Aorta (tissue), 5 donors: ENCODE measurements at regions not wholly inside any gene's neighbourhood (a gene's known extent, or its start where the extent isn't known, plus 50 kb on each side); places are given as distances from the start of the nearest gene placed in this dataset.

Experiments used
- ATAC-seq: fragments of 200-7000 bp; cut with Tn5 transposase; one replicate; pipeline ENCODE4 v1.9.1; 2022; ENCODE audit warnings: moderate library complexity; ENCODE audit not compliant: low FRiP score
- DNase-seq, 2 donors: peaks; one replicate each; pipeline ENCODE4 v3.0.0-alpha.2; 2020
- H3K27ac ChIP-seq, 2 donors: one replicate each; pipeline ENCODE4 v1.5.1; 2013; ENCODE audit warnings: low read length in 2 of 2, mild to moderate bottlenecking in 2 of 2, moderate library complexity in 2 of 2, control low read depth in 1 of 2, inconsistent platforms in 1 of 2, low read depth in 1 of 2
- H3K27me3 ChIP-seq, 2 donors: one replicate each; pipeline ENCODE4 v1.6.1; 2013; ENCODE audit warnings: control low read depth in 1 of 2, low read length in 1 of 2, mild to moderate bottlenecking in 1 of 2, moderate library complexity in 1 of 2; ENCODE audit not compliant: insufficient read depth in 2 of 2, control insufficient read depth in 1 of 2
- H3K36me3 ChIP-seq, 2 donors: one replicate each; pipeline ENCODE4 v1.6.1; 2013; ENCODE audit warnings: control low read depth in 1 of 2, low read length in 1 of 2, mild to moderate bottlenecking in 1 of 2; ENCODE audit not compliant: insufficient read depth in 2 of 2, control insufficient read depth in 1 of 2
- H3K4me1 ChIP-seq, 2 donors: one replicate each; pipeline ENCODE4 v1.6.1; 2013; ENCODE audit warnings: low read length in 2 of 2, control low read depth in 1 of 2, mild to moderate bottlenecking in 1 of 2, moderate library complexity in 1 of 2; ENCODE audit not compliant: insufficient read depth in 2 of 2, control insufficient read depth in 1 of 2
- H3K4me3 ChIP-seq, 2 donors: one replicate each; pipeline ENCODE4 v1.5.1; 2013; ENCODE audit warnings: low read length in 2 of 2, control low read depth in 1 of 2, mild to moderate bottlenecking in 1 of 2
- H3K9me3 ChIP-seq: one replicate; pipeline ENCODE4 v1.6.1; 2013; ENCODE audit warnings: mild to moderate bottlenecking, low read length; ENCODE audit not compliant: control insufficient read depth
- WGBS, 2 donors: extraction: QIAGEN DNeasy Blood & Tissue Kit; methylation state at CpG; one replicate each; pipeline ENCODE4 v1.1.7; 2013; 5-methylcytosine and 5-hydroxymethylcytosine counted together
- intact Hi-C, 2 donors: fragments of 100-400 bp; cut with DNase I; formaldehyde crosslinking; loops; one replicate each; pipeline versions ENCODE4 v1.14.2 to v1.15.0; 2022
- donor health status: healthy with polysubstance abuse.
- donor health status: Bipolar disorder and iron deficiency.
- donor health status: DM: no; HTN: no; CAD: no.
- donor health status: DM: no; HTN: no; CAD: no.
- donor health status: DM: yes; HTN: yes; CAD: no.

- H3K27me3 ChIP-seq: no peaks in the 10 kb centered on the region
- no peaks in the 10 kb centered on the region for H3K9me3 ChIP-seq
- intact Hi-C loops: loop anchor here (5.0 to 10.0 kb wide), 4 partner anchors 54 to 409 kb away; partner anchors contain the start of gene HDAC4 (in 2 of the 2)
- peak overlapping the region; percentile 84 to 85 for H3K27ac ChIP-seq
- no peaks in the 10 kb centered on the region for H3K4me1 ChIP-seq
- no peaks in the 10 kb centered on the region for H3K36me3 ChIP-seq
- 9 to 17% methylated on average over 14 of the region's 14 CpGs for WGBS, 2 donors
- DNase-seq: peak in 1 of 2 donors; percentile 77
- peak; percentile 20 for ATAC-seq
- H3K4me3 ChIP-seq: no peak overlapping the region
Measured at GRCh38 chr2:239811111-239811781, 213.9 kb downstream of the NDUFA10 start.

- intact Hi-C loops: no loop called here
- WGBS, 2 donors: 22 to 28% methylated on average over 11 of the region's 11 CpGs
Measured at GRCh38 chr2:239809391-239809790, 215.8 kb downstream of the NDUFA10 start.

GRCh38 chr2:239807568-239807967 is 217.6 kb downstream of the NDUFA10 start:
- Histone ChIP-seq H3K4me1 (no peaks in the 10 kb centered on the region), H3K9me3 (no peaks in the 10 kb centered on the region), H3K27ac (no peak overlapping the region), H3K4me3 (no peak overlapping the region), H3K36me3 (no peaks in the 10 kb centered on the region), H3K27me3 (no peaks in the 10 kb centered on the region)
- intact Hi-C loops: no loop called here
- peak in 1 of 2 donors; percentile 57 for DNase-seq
- WGBS, 2 donors: 95 to 97% methylated on average over 10 of the region's 10 CpGs
- no peak for ATAC-seq

More at GRCh38 chr2:239809391-239809790, 215.8 kb downstream of the NDUFA10 start:
- DNase-seq (peak in 1 of 2 donors; percentile 85), ATAC-seq (no peak)
- Histone ChIP-seq H3K27ac (no peak overlapping the region), H3K4me3 (no peak overlapping the region), H3K4me1 (no peaks in the 10 kb centered on the region), H3K9me3 (no peaks in the 10 kb centered on the region), H3K27me3 (no peaks in the 10 kb centered on the region), H3K36me3 (no peaks in the 10 kb centered on the region)

GRCh38 chr2:239806758-239807434 is 218.2 kb downstream of the NDUFA10 start:
- WGBS, 2 donors: 92 to 96% methylated on average over 19 of the region's 19 CpGs
- intact Hi-C loops: no loop called here

GRCh38 chr2:239806276-239806675 is 218.9 kb downstream of the NDUFA10 start:
- no peaks in the 10 kb centered on the region for H3K36me3 ChIP-seq
- no peaks in the 10 kb centered on the region for H3K9me3 ChIP-seq
- H3K4me1 ChIP-seq: no peaks in the 10 kb centered on the region
- no peak overlapping the region for H3K27ac ChIP-seq
- no peak overlapping the region for H3K4me3 ChIP-seq
- DNase-seq (peak in 1 of 2 donors; percentile 45), ATAC-seq (no peak)
- WGBS, 2 donors: 92 to 96% methylated on average over 7 of the region's 7 CpGs
- intact Hi-C loops: no loop called here
- no peaks in the 10 kb centered on the region for H3K27me3 ChIP-seq

More at GRCh38 chr2:239806758-239807434, 218.2 kb downstream of the NDUFA10 start:
- H3K4me1 ChIP-seq: no peaks in the 10 kb centered on the region
- DNase-seq: peak in 1 of 2 donors; percentile 69
- H3K9me3 ChIP-seq: no peaks in the 10 kb centered on the region
- H3K27ac ChIP-seq: no peak overlapping the region
- no peaks in the 10 kb centered on the region for H3K27me3 ChIP-seq
- no peak for ATAC-seq
- no peaks in the 10 kb centered on the region for H3K36me3 ChIP-seq
- H3K4me3 ChIP-seq: no peak overlapping the region

- H3K9me3 ChIP-seq: no peaks in the 10 kb centered on the region
- ATAC-seq (no peak), DNase-seq (peak in 1 of 2 donors; percentile 21)
Measured at GRCh38 chr2:239805414-239805813, 219.7 kb downstream of the NDUFA10 start.

GRCh38 chr2:239805043-239805329 is 220.2 kb downstream of the NDUFA10 start:
- no peaks in the 10 kb centered on the region for H3K9me3 ChIP-seq
- ATAC-seq (no peak), DNase-seq (peak in 1 of 2 donors; percentile 74)
- H3K4me3 ChIP-seq: no peak overlapping the region
- no peaks in the 10 kb centered on the region for H3K4me1 ChIP-seq
- no peak overlapping the region for H3K27ac ChIP-seq
- H3K36me3 ChIP-seq: no peaks in the 10 kb centered on the region
- intact Hi-C loops: no loop called here
- no peaks in the 10 kb centered on the region for H3K27me3 ChIP-seq
- 96 to 97% methylated on average over 12 of the region's 12 CpGs for WGBS, 2 donors

More at GRCh38 chr2:239805414-239805813, 219.7 kb downstream of the NDUFA10 start:
- Histone ChIP-seq H3K27ac (no peak overlapping the region), H3K4me1 (no peaks in the 10 kb centered on the region), H3K36me3 (no peaks in the 10 kb centered on the region), H3K27me3 (no peaks in the 10 kb centered on the region), H3K4me3 (no peak overlapping the region)
- intact Hi-C loops: no loop called here
- WGBS, 2 donors: 84 to 92% methylated on average over 14 of the region's 14 CpGs

GRCh38 chr2:239804161-239805042 is 220.7 kb downstream of the NDUFA10 start:
- H3K4me1 ChIP-seq: no peaks in the 10 kb centered on the region
- peak in 1 of 2 donors; percentile 74 for DNase-seq
- H3K27ac ChIP-seq: no peak overlapping the region
- H3K36me3 ChIP-seq: no peaks in the 10 kb centered on the region
- intact Hi-C loops: no loop called here
- H3K27me3 ChIP-seq: no peaks in the 10 kb centered on the region
- no peaks in the 10 kb centered on the region for H3K9me3 ChIP-seq
- no peak overlapping the region for H3K4me3 ChIP-seq
- 78 to 86% methylated on average over 18 of the region's 18 CpGs for WGBS, 2 donors
- no peak for ATAC-seq
